ENCODE measurements at regions not wholly inside any gene's neighbourhood (a gene's known extent, or its start where the extent isn't known, plus 50 kb on each side); places are given as distances from the start of the nearest gene placed in this dataset.
"Not testable (repeated sequence)": the region's sequence is repeated elsewhere in the genome, so short reads cannot be mapped to it uniquely, and the experiment has no call there.

DNA sequence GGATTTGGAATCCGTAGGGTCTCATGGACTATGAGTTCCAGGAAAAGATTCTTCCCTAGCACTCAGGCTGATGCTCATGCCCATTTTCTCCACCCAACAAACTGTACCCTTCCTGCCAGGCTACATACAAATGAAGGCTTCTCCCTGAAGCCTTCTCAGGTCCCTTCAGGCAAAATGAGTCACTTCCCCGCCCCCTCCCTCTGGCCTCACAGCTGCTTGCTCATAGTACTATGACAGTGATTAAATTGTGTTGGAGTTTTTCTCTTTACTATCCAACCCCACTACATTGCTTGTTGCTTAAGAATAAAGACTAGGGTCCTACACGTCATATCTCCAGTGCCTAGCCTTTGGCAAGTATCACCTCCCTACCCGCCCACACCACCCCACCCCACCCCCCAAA, 207.6 kb upstream of the NFIA start:
- Mint-ChIP-seq H3K27ac (ENCODE audit: unreplicated experiment) (no peak overlapping the region), H3K9me3 (ENCODE audit: unreplicated experiment) (no peaks in the 10 kb centered on the region), H3K27me3 (ENCODE audit: unreplicated experiment) (no peaks in the 10 kb centered on the region), H3K4me1 (ENCODE audit: low read depth, unreplicated experiment) (peaks cover 8% of the 10 kb centered on the region), H3K36me3 (ENCODE audit: unreplicated experiment) (no peaks in the 10 kb centered on the region), H3K4me3 (ENCODE audit: unreplicated experiment) (no peak overlapping the region)
- DNase-seq, result no peak
- no peak for TF ChIP-seq CTCF (IDR thresholded peaks at IDR 0.05; ENCODE audit: partially characterized antibody, unreplicated experiment)

DNA sequence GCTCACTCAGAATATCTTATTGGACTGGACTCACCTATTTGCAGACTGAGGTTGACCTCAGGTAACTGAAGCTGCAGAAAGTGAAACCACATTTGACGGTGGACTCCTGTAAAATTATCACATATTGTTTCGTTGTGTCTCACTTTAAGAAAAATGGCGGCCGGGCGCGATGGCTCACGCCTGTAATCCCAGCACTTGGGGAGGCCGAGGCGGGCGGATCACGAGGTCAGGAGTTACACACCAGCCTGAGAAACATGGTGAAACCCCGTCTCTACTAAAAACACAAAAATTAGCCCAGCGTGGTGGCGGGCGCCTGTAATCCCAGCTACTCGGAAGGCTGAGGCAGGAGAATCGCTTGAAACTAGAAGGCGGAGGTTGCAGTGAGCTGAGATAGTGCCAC, 209.0 kb upstream of the NFIA start:
- not testable (repeated sequence) for H3K27me3 Mint-ChIP-seq (ENCODE audit: unreplicated experiment); H3K36me3 Mint-ChIP-seq (ENCODE audit: unreplicated experiment); H3K27ac Mint-ChIP-seq (ENCODE audit: unreplicated experiment); H3K9me3 Mint-ChIP-seq (ENCODE audit: unreplicated experiment); DNase-seq; H3K4me3 Mint-ChIP-seq (ENCODE audit: unreplicated experiment)
- peaks cover 13% of the 10 kb centered on the region for H3K4me1 Mint-ChIP-seq (ENCODE audit: low read depth, unreplicated experiment)

GRCh38 chr1:60872426-60873054, 209.8 kb upstream of the NFIA start:
- H3K36me3 Mint-ChIP-seq (ENCODE audit: unreplicated experiment), result no peaks in the 10 kb centered on the region
- H3K4me1 Mint-ChIP-seq (ENCODE audit: low read depth, unreplicated experiment), result peaks cover 13% of the 10 kb centered on the region
- H3K27ac Mint-ChIP-seq (ENCODE audit: unreplicated experiment), result no peak overlapping the region
- TF ChIP-seq CTCF (IDR thresholded peaks at IDR 0.05; ENCODE audit: partially characterized antibody, unreplicated experiment), result no peak
- no peak for DNase-seq
- no peaks in the 10 kb centered on the region for H3K9me3 Mint-ChIP-seq (ENCODE audit: unreplicated experiment)
- no peaks in the 10 kb centered on the region for H3K27me3 Mint-ChIP-seq (ENCODE audit: unreplicated experiment)
- no peak overlapping the region for H3K4me3 Mint-ChIP-seq (ENCODE audit: unreplicated experiment)

DNA sequence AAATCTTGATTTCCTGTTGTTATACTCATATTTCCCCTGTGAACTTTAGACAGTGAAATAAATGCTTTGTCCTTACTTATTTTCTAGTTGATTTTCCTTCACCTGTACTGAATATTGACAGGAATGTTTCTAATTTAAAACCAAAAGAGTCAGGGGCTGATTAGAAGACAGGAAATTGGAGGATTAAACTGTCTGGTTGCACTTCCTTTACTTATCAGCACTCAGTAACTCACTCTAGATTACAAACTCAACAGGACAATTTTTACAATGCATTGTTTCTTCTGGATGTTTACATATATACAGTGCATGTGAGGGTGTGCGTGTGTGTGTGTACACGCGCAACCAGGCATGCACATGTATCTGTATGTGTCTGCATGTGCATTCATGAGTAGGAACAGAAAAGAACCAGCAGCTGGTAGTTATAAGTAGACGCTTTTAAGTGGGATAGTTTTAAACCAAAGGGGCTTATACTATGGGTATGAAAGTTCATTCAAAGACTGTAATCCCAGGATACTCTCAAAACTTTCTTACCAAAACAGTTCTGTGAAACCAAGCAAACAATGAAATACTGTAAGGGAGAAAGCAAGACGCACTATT, 212.0 kb upstream of the NFIA start:
- Mint-ChIP-seq H3K9me3 (ENCODE audit: unreplicated experiment) (no peaks in the 10 kb centered on the region), H3K4me3 (ENCODE audit: unreplicated experiment) (no peak overlapping the region), H3K27ac (ENCODE audit: unreplicated experiment) (no peak overlapping the region), H3K4me1 (ENCODE audit: low read depth, unreplicated experiment) (peaks cover 13% of the 10 kb centered on the region), H3K36me3 (ENCODE audit: unreplicated experiment) (no peaks in the 10 kb centered on the region), H3K27me3 (ENCODE audit: unreplicated experiment) (no peaks in the 10 kb centered on the region)
- TF ChIP-seq CTCF (IDR thresholded peaks at IDR 0.05; ENCODE audit: partially characterized antibody, unreplicated experiment), result no peak
- DNase-seq, result no peak

- DNase-seq, result no peak
- peaks cover 21% of the 10 kb centered on the region for H3K4me1 Mint-ChIP-seq (ENCODE audit: low read depth, unreplicated experiment)
- no peak overlapping the region for H3K27ac Mint-ChIP-seq (ENCODE audit: unreplicated experiment)
- TF ChIP-seq CTCF (IDR thresholded peaks at IDR 0.05; ENCODE audit: partially characterized antibody, unreplicated experiment), result no peak
- no peak overlapping the region for H3K4me3 Mint-ChIP-seq (ENCODE audit: unreplicated experiment)
- no peaks in the 10 kb centered on the region for H3K27me3 Mint-ChIP-seq (ENCODE audit: unreplicated experiment)
- no peaks in the 10 kb centered on the region for H3K36me3 Mint-ChIP-seq (ENCODE audit: unreplicated experiment)
- no peaks in the 10 kb centered on the region for H3K9me3 Mint-ChIP-seq (ENCODE audit: unreplicated experiment)
These were observed 213.3 kb upstream of the NFIA start for GRCh38 chr1:60868901-60869663.

Measured in glutamatergic neuron (in vitro differentiated cells).